ENCODE measurements at regions not wholly inside any gene's neighbourhood (a gene's known extent, or its start where the extent isn't known, plus 50 kb on each side); places are given as distances from the start of the nearest gene placed in this dataset.

GRCh38 chr17:79465011-79465680 is 145.7 kb downstream of the RBFOX3 start:
- TF ChIP-seq GATA2 (IDR thresholded peaks at IDR 0.05; ENCODE audit: low read depth, low read length) (no peak), GATA3 (IDR thresholded peaks at IDR 0.05; ENCODE audit: low read depth, low read length) (no peak)

Data from SH-SY5Y (cell line).